HG02973 (cell line): ENCODE measurements at regions not wholly inside any gene's neighbourhood (a gene's known extent, or its start where the extent isn't known, plus 50 kb on each side); places are given as distances from the start of the nearest gene placed in this dataset.
"Not testable (repeated sequence)": the region's sequence is repeated elsewhere in the genome, so short reads cannot be mapped to it uniquely, and the experiment has no call there.

Source experiments
- ATAC-seq: cut with Tn5 transposase; IDR thresholded peaks from one replicate; pipeline ENCODE4 v1.9.1; 2021; ENCODE audit warnings: moderate library complexity; ENCODE audit not compliant: unreplicated experiment

GRCh38 chr6:166809721-166810120 lies 146.6 kb downstream of the RNASET2 start:
- no peak for ATAC-seq

DNA sequence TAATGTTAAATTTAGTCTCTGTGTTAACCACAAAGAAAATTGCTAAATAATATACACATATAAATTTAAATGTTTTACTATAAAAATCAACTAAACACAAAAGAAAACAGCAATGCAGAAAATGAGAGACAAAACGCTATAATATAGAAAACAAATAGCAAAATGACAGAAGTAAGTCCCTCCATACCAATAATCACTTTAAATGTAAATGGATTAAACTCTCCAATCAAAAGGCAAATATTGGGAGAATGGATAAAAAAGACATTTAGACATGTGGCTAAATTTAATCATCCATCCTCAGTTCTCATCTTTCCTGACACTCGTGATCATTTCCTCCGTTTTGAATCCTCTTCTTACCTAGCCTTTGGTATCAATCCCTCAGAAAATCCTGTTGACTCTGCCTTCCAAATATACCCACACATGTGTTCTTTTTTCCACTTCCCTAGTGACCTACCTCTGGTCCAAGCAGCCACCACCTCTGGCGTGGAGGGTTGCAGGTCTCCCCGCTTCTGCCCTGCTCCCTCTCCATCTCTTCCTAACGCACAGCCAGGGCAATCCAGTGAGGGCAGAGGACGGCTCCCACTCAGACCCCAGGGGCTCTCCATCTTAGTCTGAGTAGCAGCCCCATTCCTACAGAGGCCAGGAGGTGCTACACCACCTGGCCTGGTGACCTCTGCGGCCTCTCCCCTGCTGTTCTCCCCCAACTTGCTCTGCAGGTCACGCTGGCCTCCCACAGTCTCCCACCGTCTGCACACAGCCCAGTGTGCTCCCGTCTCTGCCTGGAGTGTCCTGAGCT lies 149.2 kb downstream of the RNASET2 start:
- ATAC-seq = no peak

GRCh38 chr6:166806217-166806838 lies 150.0 kb downstream of the RNASET2 start:
- no peak for ATAC-seq

DNA sequence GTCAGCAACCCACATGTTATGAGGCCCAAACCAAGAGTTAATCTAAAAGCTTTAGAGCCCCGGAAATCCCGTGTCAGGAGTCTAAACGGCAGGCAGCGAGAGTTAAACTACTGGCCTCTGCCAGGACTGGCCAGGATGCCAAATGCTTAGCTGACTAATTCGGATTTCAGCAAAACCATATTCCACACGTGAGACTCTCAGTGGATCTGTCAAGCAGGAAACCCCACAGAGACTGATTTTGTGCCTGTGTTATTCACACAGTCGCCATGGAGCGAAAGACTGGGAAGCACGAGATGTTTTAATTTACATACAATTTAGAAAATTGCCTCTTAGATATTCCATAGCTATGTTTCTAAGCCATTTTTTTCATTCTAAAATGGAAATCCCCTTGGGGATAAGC lies 152.9 kb downstream of the RNASET2 start:
- no peak for ATAC-seq

- ATAC-seq = no peak
These were observed 153.9 kb downstream of the RNASET2 start for GRCh38 chr6:166802401-166802800.

GRCh38 chr6:166800137-166800536 lies 156.2 kb downstream of the RNASET2 start:
- no peak for ATAC-seq

GRCh38 chr6:166798652-166799051 lies 157.7 kb downstream of the RNASET2 start:
- no peak for ATAC-seq

DNA sequence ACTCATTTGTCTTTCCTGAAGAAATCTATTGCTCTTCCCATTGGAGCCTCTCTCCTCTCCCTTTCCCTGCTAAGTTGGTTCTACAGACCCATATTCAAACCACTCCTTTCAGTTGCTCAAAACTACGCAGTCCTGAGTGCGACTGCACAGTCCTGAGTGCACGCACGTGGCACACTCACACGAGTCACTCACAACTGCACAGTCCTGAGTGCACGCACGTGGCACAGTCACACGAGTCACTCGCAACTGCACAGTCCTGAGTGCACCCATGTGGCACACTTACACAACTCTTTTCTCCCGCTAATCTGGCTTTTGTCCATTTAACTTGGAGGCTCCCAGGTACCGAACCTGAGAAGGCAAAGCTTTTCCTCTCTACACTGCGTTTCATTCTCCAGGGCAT lies 159.7 kb downstream of the RNASET2 start:
- no peak for ATAC-seq

DNA sequence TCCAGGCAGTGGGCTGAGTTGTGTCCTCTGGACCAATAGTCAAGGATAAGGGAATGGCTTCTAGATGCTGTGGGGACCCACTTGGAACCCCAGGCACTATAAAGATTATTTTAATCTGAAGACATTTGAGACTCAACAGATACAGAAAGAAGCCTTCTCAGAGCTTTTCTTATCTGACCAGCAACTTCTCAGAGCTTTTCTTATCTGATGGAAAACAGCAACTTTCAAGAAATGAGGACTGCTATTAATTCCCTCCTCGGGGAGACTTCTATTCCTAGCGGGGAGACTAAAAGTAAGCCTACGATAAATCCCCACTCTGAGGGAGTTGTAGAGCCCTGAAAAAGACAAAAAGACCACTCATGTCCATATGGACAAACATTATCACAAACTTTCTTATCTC lies 160.5 kb downstream of the RNASET2 start:
- no peak for ATAC-seq

DNA sequence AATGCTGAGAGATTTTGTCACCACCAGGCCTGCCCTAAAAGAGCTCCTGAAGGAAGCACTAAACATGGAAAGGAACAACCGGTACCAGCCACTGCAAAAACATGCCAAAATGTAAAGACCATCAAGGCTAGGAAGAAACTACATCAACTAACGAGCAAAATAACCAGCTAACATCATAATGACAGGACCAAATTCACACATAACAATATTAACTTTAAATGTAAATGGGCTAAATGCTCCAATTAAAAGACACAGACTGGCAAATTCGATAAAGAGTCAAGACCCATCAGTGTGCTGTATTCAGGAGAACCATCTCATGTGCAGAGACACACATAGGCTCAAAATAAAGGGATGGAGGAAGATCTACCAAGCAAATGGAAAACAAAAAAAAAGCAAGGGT lies 163.8 kb upstream of the RPS6KA2 start:
- ATAC-seq = not testable (repeated sequence)

- ATAC-seq = not testable (repeated sequence)
These were observed 161.9 kb upstream of the RPS6KA2 start for GRCh38 chr6:166788846-166789529.

GRCh38 chr6:166786704-166787293 lies 159.7 kb upstream of the RPS6KA2 start:
- ATAC-seq = peak; percentile 60

DNA sequence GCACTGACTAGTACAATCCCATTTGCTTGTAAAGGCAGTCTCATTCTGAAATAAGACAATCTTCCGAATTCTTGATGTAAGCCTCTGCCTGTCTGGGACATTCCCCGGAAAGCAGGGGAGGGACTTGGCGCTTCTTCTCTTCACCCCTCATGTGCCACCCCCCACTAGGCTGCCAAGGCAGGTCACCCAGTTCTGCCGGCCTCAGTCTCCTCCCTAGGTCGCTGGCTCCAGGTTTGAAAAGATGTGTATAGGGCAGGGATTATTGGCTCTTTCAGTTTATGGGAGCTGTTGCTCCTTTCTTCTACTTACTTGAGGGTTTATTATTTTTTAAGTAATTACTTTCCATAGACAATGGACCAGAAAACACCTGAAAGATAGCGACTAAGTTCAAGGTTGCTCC lies 158.1 kb upstream of the RPS6KA2 start:
- no peak for ATAC-seq

GRCh38 chr6:166784691-166785090 lies 157.6 kb upstream of the RPS6KA2 start:
- ATAC-seq = no peak

DNA sequence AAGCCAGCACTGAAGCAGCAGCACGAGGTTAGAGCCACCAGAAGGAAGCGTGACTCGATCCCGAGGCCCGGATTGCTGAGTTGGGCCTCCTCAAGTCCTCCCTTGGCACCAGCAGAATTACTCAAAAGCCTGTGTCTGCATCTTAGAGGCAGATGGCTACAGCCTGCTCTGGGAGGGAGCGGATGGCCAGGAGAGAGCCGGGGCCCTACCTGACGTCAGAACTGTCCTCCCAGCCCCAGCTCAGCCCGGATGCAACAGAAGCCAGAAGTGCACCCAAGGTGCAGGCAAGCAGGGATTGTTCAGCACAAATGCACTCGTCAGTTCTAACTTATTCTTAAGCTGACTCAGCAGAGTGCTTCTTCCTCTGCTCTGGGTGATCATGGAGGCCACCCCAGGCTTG lies 155.5 kb upstream of the RPS6KA2 start:
- ATAC-seq = no peak

DNA sequence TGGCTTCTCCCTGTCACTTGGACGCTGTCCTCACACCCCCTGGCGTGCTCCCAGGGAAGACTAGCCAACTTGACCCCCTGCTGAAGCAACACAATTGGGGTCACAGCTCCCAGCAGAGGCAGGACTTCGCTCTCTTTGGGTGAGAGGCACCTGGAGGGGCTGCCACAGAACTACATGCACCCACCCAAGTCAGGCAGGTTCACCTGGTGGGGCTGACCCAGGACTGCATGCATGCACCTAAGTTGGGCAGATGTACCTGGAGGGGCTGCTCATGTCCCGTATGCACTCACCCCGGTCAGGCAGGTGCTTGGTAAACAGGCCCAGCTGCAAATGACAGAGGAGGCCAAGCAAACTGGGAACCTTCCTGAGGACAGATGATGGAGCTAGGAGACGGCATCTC lies 154.3 kb upstream of the RPS6KA2 start:
- no peak for ATAC-seq

- ATAC-seq = no peak
These were observed 153.1 kb upstream of the RPS6KA2 start for GRCh38 chr6:166779963-166780683.

- ATAC-seq = no peak
These were observed 152.3 kb upstream of the RPS6KA2 start for GRCh38 chr6:166779381-166779780.

GRCh38 chr6:166778776-166779175 lies 151.7 kb upstream of the RPS6KA2 start:
- ATAC-seq = no peak

DNA sequence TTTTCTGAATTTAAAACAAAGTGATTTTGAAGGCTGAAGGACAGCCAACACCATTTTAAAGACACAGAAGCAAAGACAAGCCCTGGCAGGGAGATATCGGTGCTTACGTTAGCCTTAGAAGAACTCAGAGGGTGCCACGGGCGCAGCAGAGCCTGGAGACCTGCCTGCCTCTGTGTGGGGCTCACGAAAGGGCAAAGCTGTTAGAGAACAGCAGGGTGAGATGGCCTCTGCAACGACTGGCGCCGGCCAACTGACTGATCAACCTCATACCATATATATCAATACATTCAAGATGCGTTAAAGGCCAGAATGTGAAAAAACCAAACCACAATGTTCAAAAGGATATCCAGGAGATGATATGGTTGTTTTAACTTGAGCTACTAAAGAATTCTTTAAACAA lies 151.0 kb upstream of the RPS6KA2 start:
- ATAC-seq = no peak

GRCh38 chr6:166777096-166777630 lies 150.1 kb upstream of the RPS6KA2 start:
- ATAC-seq = no peak
